ENCODE measurements at regions not wholly inside any gene's neighbourhood (a gene's known extent, or its start where the extent isn't known, plus 50 kb on each side); places are given as distances from the start of the nearest gene placed in this dataset.

DNA sequence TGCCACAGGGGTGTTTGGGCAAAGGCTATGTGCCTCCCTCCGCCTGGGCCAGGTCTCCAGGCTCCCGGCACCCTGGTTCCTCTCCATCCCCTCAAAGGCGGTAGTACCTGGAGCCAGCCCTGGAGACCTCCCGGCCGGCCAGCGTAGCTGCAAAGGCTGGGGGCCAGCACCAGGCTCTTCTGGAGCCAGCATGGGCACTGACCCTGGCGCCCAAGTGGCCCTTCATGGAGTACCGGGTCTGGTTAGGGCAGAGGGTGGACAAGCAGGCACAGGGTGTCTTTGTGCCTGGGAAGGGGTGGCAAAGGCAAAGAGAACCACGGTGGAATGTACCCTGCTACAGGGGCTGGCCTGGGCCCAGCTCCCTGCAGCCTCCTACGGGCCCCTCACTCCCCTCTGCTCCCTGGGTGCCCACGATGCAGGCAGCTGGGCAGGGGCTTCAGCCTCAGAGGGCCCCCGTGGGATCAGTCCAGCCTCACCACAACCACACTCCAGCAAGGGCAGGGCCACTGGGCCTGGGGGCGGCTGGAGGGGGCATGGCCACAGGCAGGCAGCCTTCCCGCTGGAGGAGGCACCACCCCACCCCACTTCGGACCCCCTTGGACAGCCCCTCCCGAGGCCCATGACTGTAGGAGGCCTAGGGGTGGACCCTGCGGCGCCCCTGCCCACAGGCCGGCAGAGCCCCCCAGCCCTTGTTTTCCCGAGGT, 112.9 kb upstream of the NKX1-1 start:
- TF ChIP-seq CTCF (IDR thresholded peaks at IDR 0.05; ENCODE audit: low read length) (no peak), EZH2 (IDR thresholded peaks at IDR 0.05; ENCODE audit: borderline replicate concordance, low read length) (no peak)
